SK-N-SH (cell line): ENCODE measurements at regions not wholly inside any gene's neighbourhood (a gene's known extent, or its start where the extent isn't known, plus 50 kb on each side); places are given as distances from the start of the nearest gene placed in this dataset.

Experiments
- CTCF ChIA-PET: fragments of 300-600, 350-600 bp; formaldehyde crosslinking; extraction: SDS; loops from one replicate; lab custom pipeline; 2021; lab: Yijun Ruan, JAX
- POLR2A ChIA-PET: fragments of 350-600 bp; sonication (Branson Sonifier 250); formaldehyde crosslinking; extraction: SDS; loops from one replicate; lab custom pipeline; 2020; ENCODE audit warnings: antibody characterized with exemption, inconsistent platforms; lab: Yijun Ruan, JAX
- DNase-seq: peaks from one replicate; pipeline ENCODE4 v3.0.0; 2012
- H2AFZ ChIP-seq: fragments of 200-600 bp; sonication (generic); 2 replicates; pipeline ENCODE4 v1.8.1; 2016; ENCODE audit warnings: antibody characterized with exemption, mild to moderate bottlenecking, low read depth
- H3F3A ChIP-seq: fragments of 200-600 bp; sonication (generic); replicated peaks from 2 replicates; pipeline ENCODE3; 2016; ENCODE audit warnings: antibody characterized with exemption, mild to moderate bottlenecking; ENCODE audit not compliant: insufficient read depth
- H3K27ac ChIP-seq, 2 experiments: fragments of 200-500 bp in 1 of 2; fragments of 200-600 bp in 1 of 2; sonication (Bioruptor generic) in 1 of 2; sonication (generic), shearing (Covaris generic) in 1 of 2; 2 replicates each; pipeline versions ENCODE4 v1.5.1 to v1.6.1; 2014 to 2016; ENCODE audit warnings: low read depth in 2 of 2, inconsistent platforms in 1 of 2, low read length in 1 of 2, mild to moderate bottlenecking in 1 of 2, mixed read lengths in 1 of 2
- H3K27me3 ChIP-seq: fragments of 200-600 bp; sonication (generic), shearing (Covaris generic); 2 replicates; pipeline ENCODE4 v1.6.1; 2016; ENCODE audit warnings: mixed run types; ENCODE audit not compliant: insufficient read depth
- H3K36me3 ChIP-seq, 2 experiments: fragments of 200-500 bp in 1 of 2; fragments of 200-600 bp in 1 of 2; sonication (Bioruptor generic) in 1 of 2; sonication (generic) in 1 of 2; replicated peaks in 1 of 2; 2 replicates each; pipeline versions ENCODE3 to v1.5.1; 2014 to 2016; ENCODE audit warnings: low read length in 1 of 2, mild to moderate bottlenecking in 1 of 2; ENCODE audit not compliant: insufficient read depth in 2 of 2, control insufficient read depth in 1 of 2
- H3K4me1 ChIP-seq, 2 experiments: fragments of 200-500 bp in 1 of 2; fragments of 200-600 bp in 1 of 2; sonication (Bioruptor generic) in 1 of 2; sonication (generic), shearing (Covaris generic) in 1 of 2; 2 replicates each; pipeline versions ENCODE4 v1.5.1 to v1.6.1; 2014 to 2016; ENCODE audit warnings: low read depth in 1 of 2, low read length in 1 of 2, mixed run types in 1 of 2; ENCODE audit not compliant: insufficient read depth in 2 of 2, control insufficient read depth in 1 of 2
- H3K4me2 ChIP-seq: fragments of 200-600 bp; sonication (generic), shearing (Covaris generic); 2 replicates; pipeline ENCODE4 v1.6.1; 2017; ENCODE audit warnings: mixed run types
- H3K4me3 ChIP-seq, 2 experiments: fragments of 200-500 bp in 1 of 2; fragments of 200-600 bp in 1 of 2; sonication (Bioruptor generic) in 1 of 2; sonication (generic), shearing (Covaris generic) in 1 of 2; 2 replicates each; pipeline versions ENCODE4 v1.5.1 to v1.8.1; 2014 to 2016; ENCODE audit warnings: low read depth in 2 of 2, inconsistent platforms in 1 of 2, low read length in 1 of 2, mild to moderate bottlenecking in 1 of 2, mixed read lengths in 1 of 2, moderate library complexity in 1 of 2
- H3K79me2 ChIP-seq: fragments of 200-600 bp; sonication (generic); 2 replicates; pipeline ENCODE4 v1.8.1; 2017; ENCODE audit warnings: mild to moderate bottlenecking; ENCODE audit not compliant: insufficient read depth
- H3K9ac ChIP-seq: fragments of 200-600 bp; sonication (generic); 2 replicates; pipeline ENCODE4 v1.6.1; 2017; ENCODE audit warnings: mixed run types
- H3K9me2 ChIP-seq: fragments of 200-600 bp; sonication (generic); 2 replicates; pipeline ENCODE4 v1.6.1; 2017; ENCODE audit warnings: mixed run types
- H3K9me3 ChIP-seq: fragments of 200-600 bp; sonication (generic); 2 replicates; pipeline ENCODE4 v1.6.1; 2017; ENCODE audit warnings: mixed run types, mild to moderate bottlenecking, moderate library complexity
- H4K20me1 ChIP-seq: fragments of 200-600 bp; sonication (generic); 2 replicates; pipeline ENCODE4 v1.6.1; 2017; ENCODE audit warnings: mild to moderate bottlenecking, mixed run types; ENCODE audit not compliant: insufficient read depth
- FOXJ3 ChIP-seq: sonication (generic); formaldehyde crosslinking; IDR thresholded peaks from 2 replicates; pipeline ENCODE4 v1.5.1; 2020; ENCODE audit warnings: mild to moderate bottlenecking, missing genetic modification reagents
- FOXM1 ChIP-seq: IDR thresholded peaks from 2 replicates; pipeline ENCODE4 v1.4.0; 2012; ENCODE audit warnings: low read depth, mild to moderate bottlenecking
- GATA2 ChIP-seq: sonication (generic); formaldehyde crosslinking; IDR thresholded peaks from 2 replicates; pipeline ENCODE4 v1.5.0; 2020; ENCODE audit warnings: mild to moderate bottlenecking, missing genetic modification reagents
- MXI1 ChIP-seq: IDR thresholded peaks from 2 replicates; pipeline ENCODE4 v1.6.1; 2012; ENCODE audit warnings: mild to moderate bottlenecking, low read depth, low read length, improper control_type of control experiment
- RCOR1 ChIP-seq: fragments of 150-350 bp; IDR thresholded peaks from 2 replicates; pipeline ENCODE4 v1.6.1; 2017; ENCODE audit warnings: antibody characterized with exemption, low read length
- RFX5 ChIP-seq: IDR thresholded peaks from 2 replicates; pipeline ENCODE4 v1.6.1; 2012; ENCODE audit warnings: mild to moderate bottlenecking, improper control_type of control experiment, low read length
- RXRA ChIP-seq: IDR thresholded peaks from 2 replicates; pipeline ENCODE4 v1.4.0; 2012; ENCODE audit warnings: low read depth, mild to moderate bottlenecking, borderline replicate concordance
- YY1 ChIP-seq: IDR thresholded peaks from 2 replicates; pipeline ENCODE4 v1.4.0; 2012; ENCODE audit warnings: low read depth, mild to moderate bottlenecking
- WGBS: methylation state at CpG from one replicate; pipeline ENCODE4 v1.1.6; 2017; ENCODE audit warnings: low lambda C conversion rate; 5-methylcytosine and 5-hydroxymethylcytosine counted together
- TF ChIP-seq, protein P1 (sequence below): IDR thresholded peaks from 2 replicates; pipeline ENCODE4; 2012
- TF ChIP-seq, protein P2 (sequence below): IDR thresholded peaks from 2 replicates; pipeline ENCODE4 v1.4.0; 2012; ENCODE audit warnings: low read depth, borderline replicate concordance
- TF ChIP-seq, protein P3 (sequence below): fragments of 150-350 bp; IDR thresholded peaks from 2 replicates; pipeline ENCODE4 v1.6.1; 2016; ENCODE audit warnings: mild to moderate bottlenecking, low read depth, low read length

DNA sequence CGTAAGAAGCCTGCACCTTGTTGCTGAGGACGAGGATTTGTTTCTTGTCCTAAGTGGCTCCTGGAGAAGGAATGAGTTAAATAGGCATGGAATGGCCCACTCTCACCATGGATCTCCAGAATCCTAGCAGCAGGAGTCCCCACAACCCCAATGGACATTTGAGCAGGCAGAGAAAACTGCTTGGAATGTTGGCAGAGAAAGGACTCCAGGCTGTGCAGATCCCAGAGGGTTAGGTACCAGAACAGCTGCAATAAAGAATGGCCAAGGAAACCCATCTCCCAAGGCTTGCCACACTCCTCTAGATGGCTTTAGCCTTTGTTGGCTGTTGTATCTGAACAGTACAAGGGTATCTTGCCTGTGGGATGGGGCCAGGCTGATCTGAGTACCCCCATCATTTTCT, 1415.7 kb upstream of the ADGRB3 start (continued):
- TF ChIP-seq, protein P1, sequence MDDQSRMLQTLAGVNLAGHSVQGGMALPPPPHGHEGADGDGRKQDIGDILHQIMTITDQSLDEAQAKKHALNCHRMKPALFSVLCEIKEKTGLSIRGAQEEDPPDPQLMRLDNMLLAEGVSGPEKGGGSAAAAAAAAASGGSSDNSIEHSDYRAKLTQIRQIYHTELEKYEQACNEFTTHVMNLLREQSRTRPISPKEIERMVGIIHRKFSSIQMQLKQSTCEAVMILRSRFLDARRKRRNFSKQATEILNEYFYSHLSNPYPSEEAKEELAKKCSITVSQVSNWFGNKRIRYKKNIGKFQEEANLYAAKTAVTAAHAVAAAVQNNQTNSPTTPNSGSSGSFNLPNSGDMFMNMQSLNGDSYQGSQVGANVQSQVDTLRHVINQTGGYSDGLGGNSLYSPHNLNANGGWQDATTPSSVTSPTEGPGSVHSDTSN: no peak
- TF ChIP-seq FOXJ3 (CRISPR knock-in tag): no peak
- TF ChIP-seq RXRA: no peak
- no peak for TF ChIP-seq RFX5
- TF ChIP-seq FOXM1: no peak
- TF ChIP-seq YY1: no peak
- TF ChIP-seq MXI1: no peak
- TF ChIP-seq, protein P2, sequence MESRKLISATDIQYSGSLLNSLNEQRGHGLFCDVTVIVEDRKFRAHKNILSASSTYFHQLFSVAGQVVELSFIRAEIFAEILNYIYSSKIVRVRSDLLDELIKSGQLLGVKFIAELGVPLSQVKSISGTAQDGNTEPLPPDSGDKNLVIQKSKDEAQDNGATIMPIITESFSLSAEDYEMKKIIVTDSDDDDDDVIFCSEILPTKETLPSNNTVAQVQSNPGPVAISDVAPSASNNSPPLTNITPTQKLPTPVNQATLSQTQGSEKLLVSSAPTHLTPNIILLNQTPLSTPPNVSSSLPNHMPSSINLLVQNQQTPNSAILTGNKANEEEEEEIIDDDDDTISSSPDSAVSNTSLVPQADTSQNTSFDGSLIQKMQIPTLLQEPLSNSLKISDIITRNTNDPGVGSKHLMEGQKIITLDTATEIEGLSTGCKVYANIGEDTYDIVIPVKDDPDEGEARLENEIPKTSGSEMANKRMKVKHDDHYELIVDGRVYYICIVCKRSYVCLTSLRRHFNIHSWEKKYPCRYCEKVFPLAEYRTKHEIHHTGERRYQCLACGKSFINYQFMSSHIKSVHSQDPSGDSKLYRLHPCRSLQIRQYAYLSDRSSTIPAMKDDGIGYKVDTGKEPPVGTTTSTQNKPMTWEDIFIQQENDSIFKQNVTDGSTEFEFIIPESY: no peak
- no peak for TF ChIP-seq RCOR1

GRCh38 chr6:67212584-67212983, 1422.5 kb upstream of the ADGRB3 start:
- Histone ChIP-seq H3K9ac (no peak overlapping the region), H2AFZ (no peak overlapping the region), H3F3A (no peaks in the 10 kb centered on the region), H3K4me3 (no peak overlapping the region), H3K79me2 (no peaks in the 10 kb centered on the region), H3K9me3 (no peaks in the 10 kb centered on the region), H3K4me2 (no peak overlapping the region), H3K36me3 (no peaks in the 10 kb centered on the region), H4K20me1 (no peaks in the 10 kb centered on the region), H3K27me3 (no peaks in the 10 kb centered on the region), H3K9me2 (no peaks in the 10 kb centered on the region), H3K27ac (peak overlapping the region in 1 of 2 experiments; percentile 68; a peak in 1 of 4 replicates), H3K4me1 (no peaks in the 10 kb centered on the region; a peak in 1 of 4 replicates)
- TF ChIP-seq FOXJ3 (CRISPR knock-in tag) (no peak), GATA2 (CRISPR knock-in tag) (0 out of 2 replicates have a peak, but pooled peaks have one; percentile 23)
- POLR2A ChIA-PET: no interaction called here
- CTCF ChIA-PET: no interaction called here
- DNase-seq: no peak

DNA sequence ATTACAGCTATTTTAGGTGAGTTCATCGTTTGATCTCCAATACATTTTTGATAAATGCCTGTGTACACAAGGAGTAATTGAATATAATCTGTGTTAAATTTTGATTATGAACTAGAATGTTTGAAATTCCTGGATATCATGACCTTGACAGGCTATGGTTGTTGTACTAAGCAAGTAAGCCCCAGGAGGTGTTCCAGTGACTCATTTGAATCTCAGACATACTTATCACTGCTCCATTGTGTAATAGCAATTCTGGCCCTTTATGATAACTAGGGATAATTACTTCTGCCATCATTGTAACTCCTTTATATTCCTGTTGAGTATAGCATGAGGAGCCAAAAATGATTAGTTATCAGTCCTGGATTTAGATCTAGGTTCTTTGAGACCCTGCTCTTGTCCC, 1424.6 kb upstream of the ADGRB3 start:
- no peak overlapping the region for H2AFZ ChIP-seq
- H4K20me1 ChIP-seq: no peaks in the 10 kb centered on the region
- H3K9ac ChIP-seq: no peak overlapping the region
- no peaks in the 10 kb centered on the region for H3K9me3 ChIP-seq
- H3K9me2 ChIP-seq: no peaks in the 10 kb centered on the region
- H3K27ac ChIP-seq: no peak overlapping the region
- no peak for DNase-seq
- H3K36me3 ChIP-seq: no peaks in the 10 kb centered on the region
- H3K79me2 ChIP-seq: no peaks in the 10 kb centered on the region
- no peaks in the 10 kb centered on the region; a peak in 1 of 4 replicates for H3K4me1 ChIP-seq
- POLR2A ChIA-PET: no interaction called here
- H3K27me3 ChIP-seq: no peaks in the 10 kb centered on the region
- no peak overlapping the region for H3K4me3 ChIP-seq
- TF ChIP-seq, protein P3, sequence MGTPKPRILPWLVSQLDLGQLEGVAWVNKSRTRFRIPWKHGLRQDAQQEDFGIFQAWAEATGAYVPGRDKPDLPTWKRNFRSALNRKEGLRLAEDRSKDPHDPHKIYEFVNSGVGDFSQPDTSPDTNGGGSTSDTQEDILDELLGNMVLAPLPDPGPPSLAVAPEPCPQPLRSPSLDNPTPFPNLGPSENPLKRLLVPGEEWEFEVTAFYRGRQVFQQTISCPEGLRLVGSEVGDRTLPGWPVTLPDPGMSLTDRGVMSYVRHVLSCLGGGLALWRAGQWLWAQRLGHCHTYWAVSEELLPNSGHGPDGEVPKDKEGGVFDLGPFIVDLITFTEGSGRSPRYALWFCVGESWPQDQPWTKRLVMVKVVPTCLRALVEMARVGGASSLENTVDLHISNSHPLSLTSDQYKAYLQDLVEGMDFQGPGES: no peak
- no peaks in the 10 kb centered on the region for H3F3A ChIP-seq
- H3K4me2 ChIP-seq: no peak overlapping the region
- 24% methylated on average over 1 of the region's 1 CpG for WGBS
- CTCF ChIA-PET: no interaction called here
